ENCODE measurements at regions not wholly inside any gene's neighbourhood (a gene's known extent, or its start where the extent isn't known, plus 50 kb on each side); places are given as distances from the start of the nearest gene placed in this dataset.

DNA sequence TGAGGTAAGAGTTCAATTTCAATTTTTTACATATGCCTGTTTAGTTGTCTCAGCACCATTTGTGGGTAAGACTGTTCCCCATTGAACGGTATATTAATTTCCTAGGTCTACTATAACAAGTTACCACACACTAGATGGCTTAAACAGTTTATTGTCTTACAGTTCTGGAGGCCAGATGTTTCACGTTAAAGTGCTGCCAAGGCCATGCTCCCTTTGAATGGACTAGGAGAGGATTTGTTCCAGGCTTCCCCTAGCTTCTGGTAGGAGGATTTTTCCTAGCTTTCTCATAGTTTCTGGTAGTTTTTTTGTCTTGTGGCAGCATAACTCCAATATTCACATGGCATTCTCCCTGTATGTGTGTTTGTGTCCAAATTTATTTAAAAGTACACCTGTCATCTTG is 149.3 kb upstream of the CYSLTR1 start:
- DNase-seq, result no peak

DNA sequence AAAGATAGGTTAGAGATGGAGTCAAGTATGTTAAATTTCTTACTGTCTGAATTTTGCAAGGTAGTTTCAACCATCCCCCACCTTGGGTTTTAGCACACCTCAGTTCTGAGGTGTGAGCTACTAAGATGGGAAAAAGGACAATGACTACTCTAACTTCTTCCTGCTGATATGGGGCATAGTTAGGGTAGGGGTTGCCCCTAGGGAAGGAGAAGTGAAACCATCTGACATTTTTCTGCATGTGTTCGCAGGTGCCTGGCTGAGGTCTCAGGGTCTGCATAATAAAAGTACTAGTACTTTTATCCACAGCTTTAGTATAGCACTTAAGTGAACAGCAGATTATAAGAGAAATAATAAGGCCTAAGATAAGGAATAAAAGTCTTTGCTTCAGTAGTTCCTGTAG is 129.5 kb upstream of the CYSLTR1 start:
- no peak for DNase-seq

DNA sequence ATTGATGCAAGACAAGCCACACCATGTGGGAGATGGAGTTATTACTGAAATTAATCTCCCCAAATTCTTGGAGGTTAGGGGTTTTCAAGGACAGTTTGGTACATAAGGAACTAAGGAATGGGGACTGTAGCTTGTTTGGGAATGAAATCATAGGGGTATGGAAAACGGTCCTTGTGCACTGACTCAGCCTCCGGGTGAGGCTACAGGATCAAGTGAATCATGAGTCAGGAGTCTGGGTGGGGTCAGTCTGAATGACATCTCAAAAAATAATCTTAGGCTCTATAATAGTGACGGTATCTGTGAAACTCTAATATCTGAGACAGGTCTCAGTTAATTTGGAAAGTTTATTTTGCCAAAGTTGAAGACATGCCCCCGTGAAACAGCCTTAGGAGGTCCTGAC is 128.5 kb upstream of the CYSLTR1 start:
- DNase-seq, result no peak

DNA sequence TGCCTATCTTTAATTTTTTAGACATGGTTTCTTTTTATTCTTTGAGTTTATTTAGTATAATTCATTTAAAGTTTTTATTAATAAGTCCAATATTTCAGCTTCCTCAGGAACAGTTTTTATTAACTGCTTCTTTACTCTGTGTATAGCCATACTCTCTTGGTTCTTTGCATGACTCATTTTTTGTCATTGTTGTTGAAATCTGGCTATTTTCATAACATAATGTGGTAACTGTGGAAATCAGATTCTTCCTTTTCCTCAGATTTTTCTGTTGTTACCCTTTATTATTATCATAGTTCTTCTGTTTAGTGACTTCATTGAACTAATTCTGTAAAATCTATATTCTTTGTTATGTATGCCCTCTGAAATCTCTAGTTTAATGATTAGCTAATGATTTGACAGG is 124.9 kb upstream of the CYSLTR1 start:
- DNase-seq, result no peak

DNA sequence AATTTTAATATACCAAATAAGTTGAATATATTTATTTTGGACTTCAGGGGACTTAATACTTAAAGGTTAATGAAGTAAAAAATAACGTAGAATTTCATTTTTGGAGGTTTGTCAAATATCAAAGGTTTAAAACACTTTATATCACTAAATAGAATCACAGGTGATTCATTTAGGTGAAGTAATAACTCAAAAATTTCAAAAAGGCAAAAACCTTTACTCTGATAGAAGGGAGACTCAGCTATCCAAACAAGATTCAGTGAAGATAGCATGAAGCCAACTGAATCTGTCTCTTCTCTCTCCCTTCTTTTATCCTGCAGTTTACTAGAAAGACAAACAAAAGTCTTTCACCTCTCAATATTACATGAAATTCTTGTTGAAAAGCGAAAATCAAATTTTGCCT is 110.2 kb upstream of the CYSLTR1 start:
- no peak for DNase-seq

DNA sequence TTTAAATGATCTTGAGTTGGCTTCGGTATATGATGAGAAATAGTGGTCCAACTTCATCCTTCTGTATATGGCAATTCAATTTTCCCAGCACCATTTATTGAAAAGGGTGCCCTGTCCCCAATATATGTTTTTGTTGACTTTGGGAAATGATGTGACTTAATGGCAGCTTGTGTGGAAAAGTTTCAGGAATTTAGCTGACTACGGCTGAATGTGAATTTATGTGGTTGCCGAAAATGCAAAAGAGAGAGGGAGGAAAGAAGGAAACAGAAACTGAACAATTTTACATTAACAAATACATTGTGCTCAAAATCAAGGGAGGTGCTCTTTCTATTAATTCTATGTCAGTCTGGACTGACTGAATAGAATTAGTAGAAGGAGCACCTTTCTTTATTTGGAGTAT is 101.8 kb upstream of the CYSLTR1 start:
- DNase-seq, result no peak

DNA sequence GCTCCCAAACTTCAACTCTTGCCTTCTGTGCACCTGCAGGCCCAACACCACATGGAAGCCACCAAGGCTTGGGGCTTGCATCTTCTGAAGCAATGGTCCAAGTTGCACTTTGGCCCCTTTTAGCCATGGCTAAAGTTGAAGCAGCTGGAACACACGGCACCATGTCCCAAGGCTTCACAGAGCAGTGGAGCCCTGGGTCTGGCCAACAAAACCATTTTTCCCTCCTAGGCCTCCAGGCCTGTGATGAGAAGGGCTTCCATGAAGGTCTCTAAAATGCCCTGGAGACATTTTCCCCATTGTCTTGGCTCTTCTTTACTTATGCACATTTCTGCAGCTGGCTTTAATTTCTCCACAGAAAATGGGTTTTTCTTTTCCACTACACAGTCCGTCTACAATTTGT is 61.3 kb upstream of the CYSLTR1 start:
- DNase-seq, result no peak

DNA sequence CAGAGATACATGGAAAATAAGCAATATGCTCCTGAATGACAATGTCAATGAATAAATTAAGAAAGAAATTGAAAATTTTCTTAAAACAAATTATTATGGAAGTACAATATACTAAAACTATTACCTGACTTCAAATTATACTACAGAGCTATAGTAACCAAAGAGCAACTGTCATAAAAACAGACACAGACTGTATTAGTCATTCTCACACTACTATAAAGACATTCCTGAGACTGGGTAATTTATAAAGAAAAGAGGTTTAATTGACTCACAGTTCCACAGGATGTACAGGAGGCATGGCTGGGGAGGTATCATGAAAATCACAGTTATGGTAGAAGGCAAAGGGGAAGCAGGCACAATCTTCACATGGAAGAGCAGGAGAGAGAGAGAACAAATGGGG is 60.0 kb upstream of the CYSLTR1 start:
- no peak for DNase-seq

DNA sequence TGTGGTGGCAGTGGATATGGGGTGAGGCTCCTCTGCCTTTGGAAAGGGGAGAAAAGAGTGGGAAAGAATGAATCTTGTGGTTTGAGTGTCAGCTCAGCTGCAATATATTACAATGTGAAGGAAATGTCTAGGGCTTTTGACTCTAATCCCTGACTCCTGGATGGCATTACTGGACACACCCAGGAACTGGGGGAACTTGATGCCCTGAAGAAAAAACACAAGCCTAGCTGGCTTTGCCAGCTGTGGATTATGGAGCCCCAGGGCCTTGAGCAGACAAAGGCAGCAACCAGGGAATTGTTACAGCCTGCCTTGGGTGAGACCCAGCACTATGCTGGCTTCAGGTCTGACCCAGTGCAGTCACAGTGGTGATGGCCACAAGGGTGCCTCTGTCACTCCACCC is 57.1 kb upstream of the CYSLTR1 start:
- no peak for DNase-seq

DNA sequence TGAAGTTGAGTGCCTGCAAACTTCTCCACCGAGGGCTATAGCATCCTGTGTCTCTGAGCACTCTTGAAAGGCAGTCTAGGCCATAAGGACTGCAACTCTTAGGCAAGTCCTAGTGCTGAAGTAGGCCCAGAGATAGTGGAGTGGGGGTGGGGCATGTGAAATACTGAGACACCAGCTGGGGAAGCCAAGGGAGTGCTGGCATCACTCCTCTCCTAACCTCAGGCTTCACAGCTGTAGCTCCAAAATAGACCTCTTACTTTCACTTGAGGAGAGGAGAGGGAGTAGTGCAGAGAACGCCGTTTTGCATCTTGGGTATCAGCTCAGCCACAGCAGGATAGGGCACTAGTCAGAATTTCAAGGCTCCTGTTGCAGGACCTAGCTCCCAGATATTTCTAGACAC is 56.2 kb upstream of the CYSLTR1 start:
- DNase-seq, result no peak

DNA sequence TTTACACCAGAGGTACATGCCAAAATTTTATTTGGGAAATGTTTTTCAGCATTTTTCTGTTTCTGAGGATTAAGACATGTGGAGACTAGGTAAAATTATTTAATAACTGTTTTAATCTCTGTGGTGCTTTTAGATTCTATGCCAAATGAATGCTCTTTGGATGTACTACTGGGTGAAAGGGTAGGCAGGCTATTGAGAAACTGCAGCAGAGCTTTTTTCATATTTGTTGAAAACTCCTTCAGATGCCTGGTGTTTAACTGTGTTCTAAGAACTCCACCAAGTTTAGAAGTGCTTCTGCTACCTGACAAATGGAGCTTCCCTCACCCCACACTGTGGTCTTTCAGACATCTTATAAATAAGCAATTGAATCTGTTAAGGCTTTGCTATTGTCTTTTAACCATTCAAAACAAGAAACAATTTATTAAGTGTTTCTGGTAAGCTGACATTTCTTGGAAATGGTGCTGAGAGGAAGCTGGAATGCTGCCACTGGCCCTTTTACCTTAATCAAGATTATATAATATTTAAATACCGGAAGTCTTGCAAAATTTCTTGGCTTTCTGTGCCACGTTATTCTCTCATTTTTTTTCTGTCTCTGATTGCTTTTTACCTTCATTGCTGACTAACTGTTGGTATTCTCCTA is 51.2 kb upstream of the CYSLTR1 start:
- no peak for DNase-seq
